A673 (cell line): ENCODE measurements at regions not wholly inside any gene's neighbourhood (a gene's known extent, or its start where the extent isn't known, plus 50 kb on each side); places are given as distances from the start of the nearest gene placed in this dataset.

Experiments used
- CTCF ChIP-seq: fragments of 300-800, 200-600 bp; sonication (generic); conservative IDR thresholded peaks from 2 replicates; pipeline ENCODE4 v1.5.1; 2017; ENCODE audit warnings: low read depth, mild to moderate bottlenecking, antibody characterized with exemption, low read length, moderate library complexity, mixed read lengths
- EZH2 ChIP-seq: fragments of 200-600 bp; sonication (generic); IDR thresholded peaks from 2 replicates; pipeline ENCODE4 v1.6.1; 2017; ENCODE audit warnings: borderline replicate concordance, low read depth, mild to moderate bottlenecking, mixed read lengths, antibody characterized with exemption, low read length; ENCODE audit not compliant: poor library complexity, severe bottlenecking

GRCh38 chr9:7259544-7260241 lies 501.9 kb downstream of the KDM4C start:
- TF ChIP-seq EZH2 (no peak), CTCF (peak; percentile 28; the same call in 1 of the 2 replicates)
